ENCODE measurements at regions not wholly inside any gene's neighbourhood (a gene's known extent, or its start where the extent isn't known, plus 50 kb on each side); places are given as distances from the start of the nearest gene placed in this dataset.

- Histone ChIP-seq H3K4me2 (ENCODE audit: low read depth, low read length) (no peak overlapping the region), H3K9me2 (replicated peaks; ENCODE audit: insufficient read depth, low read length) (no peaks in the 10 kb centered on the region), H3K27ac (ENCODE audit: low read length) (no peak overlapping the region), H3K9ac (ENCODE audit: low read length) (no peak overlapping the region), H3K9me3 (replicated peaks; ENCODE audit: insufficient read depth, low read length) (no peaks in the 10 kb centered on the region), H3K4me3 (ENCODE audit: low read length) (no peak overlapping the region), H2AFZ (ENCODE audit: low read length) (no peak overlapping the region), H3F3A (ENCODE audit: insufficient read depth, low read length) (0 out of 2 replicates have a peak, but pooled peaks cover 3% of the 10 kb centered on the region), H3K79me2 (ENCODE audit: low read length) (no peaks in the 10 kb centered on the region), H3K27me3 (replicated peaks; ENCODE audit: insufficient read depth, low read length) (no peaks in the 10 kb centered on the region), H3K36me3 (replicated peaks; ENCODE audit: insufficient read depth, low read length) (no peaks in the 10 kb centered on the region), H4K20me1 (ENCODE audit: insufficient read depth, low read length) (no peaks in the 10 kb centered on the region), H3K4me1 (ENCODE audit: low read length) (no peaks in the 10 kb centered on the region)
- TF ChIP-seq EZH2phosphoT487 (IDR thresholded peaks at IDR 0.05; ENCODE audit: low read length) (no peak), EZH2 (optimal IDR thresholded peaks at IDR 0.05; ENCODE audit: low read depth, low read length) (no peak), CTCF (IDR thresholded peaks at IDR 0.05; ENCODE audit: low read length) (no peak)
- DNase-seq, result no peak
Measured at GRCh38 chr1:25113086-25113485, 119.2 kb downstream of the SYF2 start.

- Histone ChIP-seq H4K20me1 (ENCODE audit: insufficient read depth, low read length) (no peaks in the 10 kb centered on the region), H3K79me2 (ENCODE audit: low read length) (no peaks in the 10 kb centered on the region), H3F3A (ENCODE audit: insufficient read depth, low read length) (0 out of 2 replicates have a peak, but pooled peaks cover 3% of the 10 kb centered on the region), H3K36me3 (replicated peaks; ENCODE audit: insufficient read depth, low read length) (no peaks in the 10 kb centered on the region), H3K4me2 (ENCODE audit: low read depth, low read length) (no peak overlapping the region), H3K27ac (ENCODE audit: low read length) (no peak overlapping the region), H3K9me2 (replicated peaks; ENCODE audit: insufficient read depth, low read length) (no peaks in the 10 kb centered on the region), H2AFZ (ENCODE audit: low read length) (no peak overlapping the region), H3K4me1 (ENCODE audit: low read length) (no peaks in the 10 kb centered on the region), H3K4me3 (ENCODE audit: low read length) (no peak overlapping the region), H3K27me3 (replicated peaks; ENCODE audit: insufficient read depth, low read length) (no peaks in the 10 kb centered on the region), H3K9ac (ENCODE audit: low read length) (no peak overlapping the region), H3K9me3 (replicated peaks; ENCODE audit: insufficient read depth, low read length) (no peaks in the 10 kb centered on the region)
- no peak for TF ChIP-seq CTCF (IDR thresholded peaks at IDR 0.05; ENCODE audit: low read length)
- no peak for TF ChIP-seq EZH2phosphoT487 (IDR thresholded peaks at IDR 0.05; ENCODE audit: low read length)
- no peak for TF ChIP-seq EZH2 (optimal IDR thresholded peaks at IDR 0.05; ENCODE audit: low read depth, low read length)
- no peak for DNase-seq
Measured at GRCh38 chr1:25112400-25112799, 119.9 kb downstream of the SYF2 start.

GRCh38 chr1:25111706-25112105 lies 120.6 kb downstream of the SYF2 start:
- Histone ChIP-seq H3K4me3 (ENCODE audit: low read length) (no peak overlapping the region), H4K20me1 (ENCODE audit: insufficient read depth, low read length) (no peaks in the 10 kb centered on the region), H3K4me1 (ENCODE audit: low read length) (no peaks in the 10 kb centered on the region), H2AFZ (ENCODE audit: low read length) (no peak overlapping the region), H3K36me3 (replicated peaks; ENCODE audit: insufficient read depth, low read length) (no peaks in the 10 kb centered on the region), H3K79me2 (ENCODE audit: low read length) (no peaks in the 10 kb centered on the region), H3K9me3 (replicated peaks; ENCODE audit: insufficient read depth, low read length) (no peaks in the 10 kb centered on the region), H3K4me2 (ENCODE audit: low read depth, low read length) (no peak overlapping the region), H3K27ac (ENCODE audit: low read length) (no peak overlapping the region), H3K27me3 (replicated peaks; ENCODE audit: insufficient read depth, low read length) (no peaks in the 10 kb centered on the region), H3K9ac (ENCODE audit: low read length) (no peak overlapping the region), H3K9me2 (replicated peaks; ENCODE audit: insufficient read depth, low read length) (no peaks in the 10 kb centered on the region), H3F3A (ENCODE audit: insufficient read depth, low read length) (0 out of 2 replicates have a peak, but pooled peaks cover 3% of the 10 kb centered on the region)
- DNase-seq, result no peak
- TF ChIP-seq CTCF (IDR thresholded peaks at IDR 0.05; ENCODE audit: low read length) (no peak), EZH2phosphoT487 (IDR thresholded peaks at IDR 0.05; ENCODE audit: low read length) (no peak), EZH2 (optimal IDR thresholded peaks at IDR 0.05; ENCODE audit: low read depth, low read length) (no peak)

Measured in MM.1S (cell line).